ENCODE measurements at regions not wholly inside any gene's neighbourhood (a gene's known extent, or its start where the extent isn't known, plus 50 kb on each side); places are given as distances from the start of the nearest gene placed in this dataset.

- 2% methylated on average over 2 of the region's 2 CpGs for WGBS (ENCODE audit: low lambda C conversion rate)
- Histone ChIP-seq H3K27ac (ENCODE audit: extremely low read length, insufficient read depth, low read length) (no peak overlapping the region), H3K27me3 (ENCODE audit: control insufficient read depth in 1 of 2, insufficient read depth in 2 of 2, low read length in 2 of 2) (no peaks in the 10 kb centered on the region), H4K20me1 (ENCODE audit: insufficient read depth, low read length) (no peaks in the 10 kb centered on the region), H3K9me3 (ENCODE audit: low read length) (no peaks in the 10 kb centered on the region), H3K36me3 (replicated peaks in 1 of 2; ENCODE audit: control insufficient read depth in 1 of 2, insufficient read depth in 2 of 2, low read length in 2 of 2) (no peaks in the 10 kb centered on the region), H3K4me3 (replicated peaks in 1 of 3; ENCODE audit: insufficient read depth in 1 of 3, low read depth in 2 of 3, low read length in 3 of 3) (no peak overlapping the region), H3K4me2 (ENCODE audit: low read depth, low read length) (no peak overlapping the region), H3K9ac (ENCODE audit: insufficient read depth, low read depth, low read length) (no peak overlapping the region), H3K4me1 (ENCODE audit: insufficient read depth, low read length) (no peaks in the 10 kb centered on the region), H2AFZ (ENCODE audit: low read length) (no peak overlapping the region), H3K79me2 (ENCODE audit: insufficient read depth, low read length) (no peaks in the 10 kb centered on the region)
- in situ Hi-C loops (cut with HindIII; ENCODE audit: extremely low pct_ligation_motif_present, low pct_unique_long_range_greater_than_20kb) = no loop called here
- DNase-seq (ENCODE audit: low spot score) (no peak), ATAC-seq (no peak), FAIRE-seq (no peak)
- no TSS peak for BruUV-seq (replicated peaks)
- POLR2A ChIA-PET = no interaction called here
- CTCF ChIA-PET (ENCODE audit: low intra/inter-chr PET ratio, low total read pairs) = no interaction called here
- no peak for TF ChIP-seq ZNF788 (CRISPR knock-in tag; IDR thresholded peaks at IDR 0.05; ENCODE audit: borderline replicate concordance)
- TF ChIP-seq SOX6 (IDR thresholded peaks at IDR 0.05) = no peak
- no peak for TF ChIP-seq SOX6 (CRISPR knock-in tag; IDR thresholded peaks at IDR 0.05)
- intact Hi-C loops (cut with micrococcal nuclease; ENCODE audit: unreplicated experiment) = no loop called here
These were observed 200.2 kb upstream of the RBFOX1 start for GRCh38 chr16:7132465-7132864.

DNA sequence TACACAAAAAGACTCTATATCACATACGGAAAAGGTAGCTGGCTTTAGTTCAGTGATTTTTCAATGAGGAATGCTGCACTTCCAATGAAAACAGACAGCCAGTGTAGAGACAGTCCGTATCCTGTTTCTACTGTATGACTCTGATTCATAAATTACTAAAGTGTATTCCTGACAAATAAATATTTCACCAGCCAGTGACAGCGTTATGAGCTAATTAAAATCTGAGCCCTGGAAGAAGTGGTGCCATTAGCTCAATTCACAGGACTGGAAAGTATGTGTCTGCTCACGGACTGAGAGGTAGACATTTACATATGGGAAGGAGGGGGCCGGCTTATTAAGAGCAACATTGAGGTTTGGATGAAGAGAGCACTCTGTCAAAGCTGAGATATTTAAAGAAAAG is 207.9 kb upstream of the RBFOX1 start:
- in situ Hi-C loops (cut with HindIII; ENCODE audit: extremely low pct_ligation_motif_present, low pct_unique_long_range_greater_than_20kb) = no loop called here
- Histone ChIP-seq H3K4me1 (ENCODE audit: insufficient read depth, low read length) (no peaks in the 10 kb centered on the region), H4K20me1 (ENCODE audit: insufficient read depth, low read length) (no peaks in the 10 kb centered on the region), H3K4me3 (replicated peaks in 1 of 3; ENCODE audit: insufficient read depth in 1 of 3, low read depth in 2 of 3, low read length in 3 of 3) (no peak overlapping the region), H2AFZ (ENCODE audit: low read length) (no peak overlapping the region), H3K27me3 (ENCODE audit: control insufficient read depth in 1 of 2, insufficient read depth in 2 of 2, low read length in 2 of 2) (no peaks in the 10 kb centered on the region), H3K27ac (ENCODE audit: extremely low read length, insufficient read depth, low read length) (no peak overlapping the region), H3K36me3 (replicated peaks in 1 of 2; ENCODE audit: control insufficient read depth in 1 of 2, insufficient read depth in 2 of 2, low read length in 2 of 2) (no peaks in the 10 kb centered on the region), H3K79me2 (ENCODE audit: insufficient read depth, low read length) (no peaks in the 10 kb centered on the region), H3K9me3 (ENCODE audit: low read length) (no peaks in the 10 kb centered on the region), H3K9ac (ENCODE audit: insufficient read depth, low read depth, low read length) (no peak overlapping the region), H3K4me2 (ENCODE audit: low read depth, low read length) (no peak overlapping the region)
- under 1% methylated on average over 5 of the region's 5 CpGs for WGBS (ENCODE audit: low lambda C conversion rate)
- POLR2A ChIA-PET = no interaction called here
- intact Hi-C loops (cut with micrococcal nuclease; ENCODE audit: unreplicated experiment) = no loop called here
- ATAC-seq (no peak), DNase-seq (ENCODE audit: low spot score) (no peak), FAIRE-seq (no peak)
- CTCF ChIA-PET (ENCODE audit: low intra/inter-chr PET ratio, low total read pairs) = no interaction called here
- BruUV-seq (replicated peaks) = no TSS peak
- TF ChIP-seq STAT5B (CRISPR knock-in tag; IDR thresholded peaks at IDR 0.05) (no peak), ZFY (CRISPR knock-in tag; IDR thresholded peaks at IDR 0.05) (no peak), ZNF597 (CRISPR knock-in tag; IDR thresholded peaks at IDR 0.05) (no peak)
- TF ChIP-seq, protein P1, sequence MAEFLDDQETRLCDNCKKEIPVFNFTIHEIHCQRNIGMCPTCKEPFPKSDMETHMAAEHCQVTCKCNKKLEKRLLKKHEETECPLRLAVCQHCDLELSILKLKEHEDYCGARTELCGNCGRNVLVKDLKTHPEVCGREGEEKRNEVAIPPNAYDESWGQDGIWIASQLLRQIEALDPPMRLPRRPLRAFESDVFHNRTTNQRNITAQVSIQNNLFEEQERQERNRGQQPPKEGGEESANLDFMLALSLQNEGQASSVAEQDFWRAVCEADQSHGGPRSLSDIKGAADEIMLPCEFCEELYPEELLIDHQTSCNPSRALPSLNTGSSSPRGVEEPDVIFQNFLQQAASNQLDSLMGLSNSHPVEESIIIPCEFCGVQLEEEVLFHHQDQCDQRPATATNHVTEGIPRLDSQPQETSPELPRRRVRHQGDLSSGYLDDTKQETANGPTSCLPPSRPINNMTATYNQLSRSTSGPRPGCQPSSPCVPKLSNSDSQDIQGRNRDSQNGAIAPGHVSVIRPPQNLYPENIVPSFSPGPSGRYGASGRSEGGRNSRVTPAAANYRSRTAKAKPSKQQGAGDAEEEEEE (CRISPR knock-in tag; IDR thresholded peaks at IDR 0.05; ENCODE audit: borderline replicate concordance) = no peak

All from HepG2 (cell line).